ENCODE measurements at regions not wholly inside any gene's neighbourhood (a gene's known extent, or its start where the extent isn't known, plus 50 kb on each side); places are given as distances from the start of the nearest gene placed in this dataset.

GRCh38 chr17:70882504-70882903 lies 713.2 kb downstream of the KCNJ2 start:
- POLR2A ChIA-PET = no interaction called here
- no peak for TF ChIP-seq EZH2 (IDR thresholded peaks at IDR 0.05; ENCODE audit: borderline replicate concordance, insufficient read depth, low read depth, low read length, poor library complexity, severe bottlenecking)
- TF ChIP-seq CTCF (IDR thresholded peaks at IDR 0.05) = no peak
- CTCF ChIA-PET = no interaction called here

GRCh38 chr17:70886648-70887047 lies 717.3 kb downstream of the KCNJ2 start:
- Histone ChIP-seq H3K36me3 (replicated peaks in 1 of 2; ENCODE audit: control extremely low read depth in 1 of 2, control insufficient read depth in 1 of 2, extremely low read depth in 1 of 2, insufficient read depth in 2 of 2, low read length in 1 of 2) (no peaks in the 10 kb centered on the region), H3K4me1 (ENCODE audit: control insufficient read depth in 2 of 2, insufficient read depth in 2 of 2, low read length in 2 of 2) (no peaks in the 10 kb centered on the region), H3K9ac (ENCODE audit: low read length) (no peak overlapping the region), H4K20me1 (ENCODE audit: control insufficient read depth, insufficient read depth, low read length, poor library complexity, severe bottlenecking) (no peaks in the 10 kb centered on the region), H3K4me2 (replicated peaks; ENCODE audit: low read depth, low read length, poor library complexity, severe bottlenecking) (no peak overlapping the region), H3K27ac (ENCODE audit: low read length in 2 of 2) (no peak overlapping the region), H3K27me3 (replicated peaks in 1 of 4; ENCODE audit: control extremely low read depth in 1 of 4, control insufficient read depth in 3 of 4, insufficient read depth in 4 of 4, low read length in 3 of 4) (no peaks in the 10 kb centered on the region), H3K9me3 (ENCODE audit: control extremely low read depth in 1 of 3, control insufficient read depth in 2 of 3, insufficient read depth in 1 of 3, low read length in 2 of 3) (no peaks in the 10 kb centered on the region), H3K79me2 (ENCODE audit: control insufficient read depth, insufficient read depth, low read length) (no peaks in the 10 kb centered on the region), H2AFZ (ENCODE audit: insufficient read depth, low read depth, low read length, poor library complexity, severe bottlenecking) (no peak overlapping the region), H3K4me3 (ENCODE audit: control extremely low read depth in 1 of 5, extremely low read depth in 1 of 5, insufficient read depth in 1 of 5, low read depth in 2 of 5, low read length in 4 of 5) (no peak overlapping the region)
- H3K4me3 Mint-ChIP-seq = no peak overlapping the region
- TF ChIP-seq EZH2 (IDR thresholded peaks at IDR 0.05; ENCODE audit: borderline replicate concordance, insufficient read depth, low read depth, low read length, poor library complexity, severe bottlenecking) (no peak), CTCF (IDR thresholded peaks at IDR 0.05) (no peak)
- H3K4me1 Mint-ChIP-seq = no peaks in the 10 kb centered on the region
- DNase-seq (no peak), ATAC-seq (ENCODE audit: low read depth) (no peak)
- no peaks in the 10 kb centered on the region for H3K9me3 Mint-ChIP-seq (ENCODE audit: insufficient read depth)
- WGBS (ENCODE audit: insufficient coverage) = 71% methylated on average over 1 of the region's 2 CpGs
- CTCF ChIA-PET = no interaction called here
- H3K27ac Mint-ChIP-seq = no peak overlapping the region
- intact Hi-C loops (cut with micrococcal nuclease) = no loop called here
- H3K27me3 Mint-ChIP-seq = no peaks in the 10 kb centered on the region
- POLR2A ChIA-PET = no interaction called here

More at GRCh38 chr17:70882504-70882903, 713.2 kb downstream of the KCNJ2 start:
- Mint-ChIP-seq H3K4me3 (no peak overlapping the region), H3K27ac (no peak overlapping the region), H3K4me1 (no peaks in the 10 kb centered on the region), H3K9me3 (ENCODE audit: insufficient read depth) (no peaks in the 10 kb centered on the region), H3K27me3 (no peaks in the 10 kb centered on the region)
- Histone ChIP-seq H4K20me1 (ENCODE audit: control insufficient read depth, insufficient read depth, low read length, poor library complexity, severe bottlenecking) (no peaks in the 10 kb centered on the region), H3K4me2 (replicated peaks; ENCODE audit: low read depth, low read length, poor library complexity, severe bottlenecking) (no peak overlapping the region), H3K79me2 (ENCODE audit: control insufficient read depth, insufficient read depth, low read length) (no peaks in the 10 kb centered on the region), H3K36me3 (replicated peaks in 1 of 2; ENCODE audit: control extremely low read depth in 1 of 2, control insufficient read depth in 1 of 2, extremely low read depth in 1 of 2, insufficient read depth in 2 of 2, low read length in 1 of 2) (no peaks in the 10 kb centered on the region), H3K4me1 (ENCODE audit: control insufficient read depth in 2 of 2, insufficient read depth in 2 of 2, low read length in 2 of 2) (no peaks in the 10 kb centered on the region), H2AFZ (ENCODE audit: insufficient read depth, low read depth, low read length, poor library complexity, severe bottlenecking) (no peak overlapping the region), H3K27ac (ENCODE audit: low read length in 2 of 2) (no peak overlapping the region), H3K4me3 (ENCODE audit: control extremely low read depth in 1 of 5, extremely low read depth in 1 of 5, insufficient read depth in 1 of 5, low read depth in 2 of 5, low read length in 4 of 5) (no peak overlapping the region), H3K9me3 (ENCODE audit: control extremely low read depth in 1 of 3, control insufficient read depth in 2 of 3, insufficient read depth in 1 of 3, low read length in 2 of 3) (no peaks in the 10 kb centered on the region), H3K9ac (ENCODE audit: low read length) (no peak overlapping the region), H3K27me3 (replicated peaks in 1 of 4; ENCODE audit: control extremely low read depth in 1 of 4, control insufficient read depth in 3 of 4, insufficient read depth in 4 of 4, low read length in 3 of 4) (no peaks in the 10 kb centered on the region)
- 91% methylated on average over 6 of the region's 6 CpGs for WGBS (ENCODE audit: insufficient coverage)
- ATAC-seq (ENCODE audit: low read depth) (no peak), DNase-seq (no peak)
- intact Hi-C loops (cut with micrococcal nuclease) = no loop called here

Data from B cell (primary cell).